Head of caudate nucleus (tissue), 42 donors: ENCODE measurements at regions not wholly inside any gene's neighbourhood (a gene's known extent, or its start where the extent isn't known, plus 50 kb on each side); places are given as distances from the start of the nearest gene placed in this dataset.
"Not testable (repeated sequence)": the region's sequence is repeated elsewhere in the genome, so short reads cannot be mapped to it uniquely, and the experiment has no call there.

Experiments
- DNase-seq, 42 donors: peaks; one replicate each; pipeline versions ENCODE4 v3.0.0 to v3.0.0-alpha.2; 2020 to 2021; ENCODE audit warnings: mixed read lengths in 7 of 42
- intact Hi-C: fragments of 100-400 bp; cut with DNase I; formaldehyde crosslinking; loops from one replicate; pipeline ENCODE4 v1.15.0; 2022

DNA sequence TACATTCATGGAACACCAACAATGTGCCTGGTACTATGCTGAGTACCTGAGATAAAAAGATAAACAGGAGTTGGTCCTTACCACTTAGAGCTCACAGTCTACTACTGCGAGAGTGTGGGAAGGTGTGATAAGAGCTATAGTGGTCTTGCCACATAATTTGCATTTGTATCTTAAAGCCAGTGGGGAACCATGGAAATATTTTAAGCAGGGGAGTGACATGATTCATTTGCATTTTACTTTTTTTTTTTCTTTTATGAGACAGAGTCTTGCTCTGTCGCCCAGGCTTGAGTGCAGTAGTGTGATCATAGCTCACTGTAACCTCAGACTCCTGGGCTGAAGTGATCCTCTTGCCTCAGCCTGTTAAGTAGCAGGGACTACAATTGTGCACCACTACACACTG lies 53.6 kb downstream of the SRGAP2 start:
- DNase-seq, intact Hi-C loops: not testable (repeated sequence)

DNA sequence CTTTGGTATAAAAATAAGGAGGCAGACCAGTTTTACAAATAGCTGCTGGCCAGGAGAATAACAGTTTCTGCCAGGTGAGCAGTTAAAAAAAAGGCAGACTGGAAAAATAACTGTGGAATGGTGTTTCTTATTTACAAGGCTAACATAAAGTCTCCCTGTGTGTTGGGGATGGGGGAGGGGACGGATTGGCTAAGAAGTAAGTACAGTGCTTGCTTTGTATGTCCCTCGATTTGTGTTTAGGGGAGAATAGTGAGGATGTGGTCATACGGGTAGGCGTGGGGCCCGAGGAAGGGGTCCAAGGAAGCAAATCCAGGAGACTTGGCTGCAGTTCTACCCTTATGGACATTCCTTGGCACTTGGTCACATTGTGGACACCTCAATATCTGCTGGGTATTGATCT lies 58.1 kb downstream of the SRGAP2 start:
- peak in 13 of 42 donors; percentile 3 to 55 (median 26) for DNase-seq
- intact Hi-C loops: not testable (repeated sequence)

DNA sequence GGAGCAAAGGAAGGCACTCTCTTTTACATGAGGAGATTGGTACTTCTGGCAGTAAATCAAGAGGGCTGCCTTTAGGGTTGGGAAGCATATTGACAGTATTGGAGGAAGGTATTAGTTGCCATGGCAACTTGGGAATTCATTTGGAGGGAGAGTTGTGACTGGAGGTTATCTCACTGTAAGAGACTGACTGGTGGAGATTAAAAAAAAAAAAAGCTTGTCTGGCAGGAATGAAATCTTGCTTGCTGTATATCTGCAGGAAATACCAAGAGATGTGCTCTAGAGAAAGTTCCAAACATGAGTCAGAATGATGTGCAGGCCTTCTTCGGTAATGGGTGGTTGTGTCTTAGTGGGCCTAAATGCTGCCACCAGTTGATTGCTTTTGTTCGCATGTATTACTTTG lies 59.1 kb downstream of the SRGAP2 start:
- intact Hi-C loops: not testable (repeated sequence)

DNA sequence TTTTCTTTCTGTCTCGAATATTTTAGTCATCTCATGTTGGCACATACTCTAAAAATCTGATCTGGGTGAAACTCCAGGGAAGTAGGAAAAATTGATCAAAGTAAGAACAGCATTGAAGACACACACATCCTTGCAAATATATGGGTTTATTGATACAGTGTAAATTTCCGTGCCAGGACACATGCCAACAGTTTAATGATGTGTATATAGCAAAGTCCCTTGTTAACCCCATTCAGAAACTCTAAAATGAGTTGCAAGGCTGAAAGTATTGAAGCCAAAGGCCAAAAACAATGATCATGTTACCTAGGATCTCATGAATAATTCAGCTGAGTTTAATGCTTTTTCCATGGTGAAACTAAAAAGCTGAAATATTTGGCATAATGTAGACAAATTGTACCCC lies 61.6 kb downstream of the SRGAP2 start:
- DNase-seq, intact Hi-C loops: not testable (repeated sequence)

More for the DNA sequence above, 59.1 kb downstream of the SRGAP2 start:
- DNase-seq: not testable (repeated sequence)

DNA sequence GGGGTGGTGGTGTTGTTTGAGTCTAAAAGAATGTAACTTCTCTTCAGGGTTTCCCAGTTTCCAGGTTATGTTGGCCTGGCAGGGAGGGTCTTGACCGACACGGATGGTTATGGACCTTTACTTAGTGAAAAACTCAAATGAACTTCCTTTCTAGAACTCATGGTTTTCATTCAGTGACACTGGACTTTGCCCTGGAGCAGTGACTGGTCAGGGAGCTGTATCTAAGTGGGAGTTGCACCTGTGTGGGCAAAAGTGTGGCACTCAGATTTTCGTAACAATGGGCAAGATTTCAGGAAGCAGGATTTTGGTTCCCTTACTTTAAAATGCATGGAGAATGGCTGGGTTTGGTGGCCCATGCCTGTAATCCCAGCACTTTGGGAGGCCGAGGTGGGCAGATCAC lies 67.8 kb downstream of the SRGAP2 start:
- intact Hi-C loops, DNase-seq: not testable (repeated sequence)

DNA sequence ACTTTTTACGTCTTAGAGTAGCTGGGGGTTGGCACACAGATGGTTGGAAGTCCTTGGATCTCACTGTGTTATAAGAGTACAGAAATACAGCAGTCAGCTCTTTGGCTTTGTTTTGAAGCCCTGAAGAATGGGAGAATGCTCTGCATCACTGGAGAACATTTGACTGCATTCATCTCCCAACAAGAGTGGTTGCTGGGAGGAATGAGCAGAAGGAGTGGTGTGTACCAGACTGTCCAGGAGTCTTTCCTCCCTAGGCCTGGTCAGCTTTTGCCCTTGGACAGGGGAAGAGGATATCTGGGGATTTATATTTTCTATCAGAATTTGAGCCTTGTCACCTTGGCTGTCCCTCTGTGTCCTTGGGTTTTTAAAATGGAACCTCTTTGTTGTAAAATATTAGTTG lies 69.8 kb downstream of the SRGAP2 start:
- DNase-seq, intact Hi-C loops: not testable (repeated sequence)

DNA sequence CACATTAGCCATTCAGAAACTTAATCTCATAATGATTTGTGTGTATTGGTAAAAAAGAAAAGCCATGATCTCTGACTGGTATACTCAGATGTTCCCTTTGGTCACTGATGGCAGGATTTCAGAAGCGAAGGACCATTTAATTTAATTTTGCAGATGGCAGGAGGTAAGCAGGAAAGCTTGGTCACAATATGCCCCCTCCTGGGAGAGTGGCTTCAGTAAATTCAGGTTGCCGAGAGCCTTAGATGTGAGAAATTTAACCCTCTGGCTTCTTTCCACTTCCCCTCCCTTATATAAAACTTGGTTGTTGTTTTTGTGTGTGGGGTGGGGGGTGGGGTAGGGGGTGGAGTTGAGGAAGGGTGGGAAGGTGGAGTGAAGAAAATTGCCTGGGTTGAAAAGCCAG lies 72.8 kb downstream of the SRGAP2 start:
- DNase-seq, intact Hi-C loops: not testable (repeated sequence)

DNA sequence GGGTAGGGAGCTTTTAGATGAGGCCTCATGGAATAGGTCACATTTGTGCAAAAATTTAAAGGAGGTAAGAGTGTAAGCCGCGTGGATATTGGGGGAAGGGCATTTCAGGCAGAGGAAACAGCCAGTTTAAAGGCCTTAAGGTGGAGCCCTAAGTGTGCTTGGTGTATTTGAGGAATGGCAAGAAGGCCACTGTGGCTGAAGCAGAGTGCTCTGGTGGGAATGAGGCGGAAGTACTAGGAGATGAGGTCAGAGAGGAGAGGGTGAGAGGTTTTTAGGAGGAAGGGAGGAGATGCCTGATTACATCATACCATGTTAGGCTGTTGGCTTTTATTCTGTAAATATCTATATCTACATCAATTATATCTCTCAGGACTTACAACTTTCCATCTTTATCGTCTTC lies 75.3 kb downstream of the SRGAP2 start:
- DNase-seq, intact Hi-C loops: not testable (repeated sequence)

DNA sequence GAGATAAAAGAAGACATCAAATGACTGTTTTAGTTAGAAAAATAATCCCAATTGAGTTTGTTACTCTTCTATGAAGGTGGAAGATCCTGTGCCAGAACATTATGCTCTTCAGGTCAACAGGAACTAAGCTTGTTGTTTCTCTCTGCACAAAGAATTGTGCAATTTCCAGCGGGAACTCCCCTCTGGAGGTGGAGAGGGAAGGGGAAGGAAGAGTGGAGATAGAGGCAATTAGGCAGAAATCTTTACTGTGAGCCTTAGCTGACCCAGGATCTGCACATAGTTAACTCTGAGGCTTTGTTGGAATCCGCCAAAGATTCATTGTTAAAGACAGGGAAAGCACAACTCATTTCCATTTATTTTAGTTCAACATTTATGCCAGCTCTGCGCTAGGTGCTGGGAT lies 77.3 kb downstream of the SRGAP2 start:
- intact Hi-C loops: not testable (repeated sequence)

DNA sequence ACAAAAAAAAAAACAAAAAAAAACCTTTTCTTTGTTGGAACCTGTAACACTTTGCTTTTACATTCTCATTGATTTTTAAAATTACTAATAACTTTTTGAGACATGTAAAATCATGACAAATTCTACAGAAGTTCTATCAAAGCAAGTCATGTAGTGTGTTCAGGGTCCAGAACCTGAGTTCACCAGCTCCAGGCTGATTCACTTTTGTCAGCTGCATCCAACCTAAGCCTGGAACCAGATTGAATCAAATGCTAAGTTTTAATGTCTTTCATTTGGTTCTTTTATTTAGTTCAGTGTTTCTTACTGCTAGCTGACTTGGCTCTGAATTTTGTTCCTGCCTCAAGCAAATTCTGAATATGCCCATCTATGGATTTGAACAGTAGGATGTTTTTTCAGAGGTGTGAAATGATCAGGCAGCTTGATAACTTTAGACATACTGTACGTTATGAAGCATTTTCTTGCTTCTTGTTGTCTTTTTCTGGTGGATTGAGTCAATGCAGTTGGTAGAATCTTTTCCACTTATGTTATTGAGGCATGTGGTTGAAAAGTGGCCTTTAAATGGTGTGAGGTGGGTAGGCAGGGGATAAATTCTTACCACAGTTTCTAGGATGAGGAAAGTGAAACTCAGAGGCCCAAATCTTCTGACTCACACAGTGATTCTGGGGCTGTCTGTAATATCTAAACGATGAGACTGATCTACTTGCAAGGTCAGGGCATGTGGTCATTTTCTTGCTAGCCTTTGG lies 78.7 kb downstream of the SRGAP2 start:
- intact Hi-C loops, DNase-seq: not testable (repeated sequence)

More for the DNA sequence above, 77.3 kb downstream of the SRGAP2 start:
- DNase-seq: not testable (repeated sequence)

DNA sequence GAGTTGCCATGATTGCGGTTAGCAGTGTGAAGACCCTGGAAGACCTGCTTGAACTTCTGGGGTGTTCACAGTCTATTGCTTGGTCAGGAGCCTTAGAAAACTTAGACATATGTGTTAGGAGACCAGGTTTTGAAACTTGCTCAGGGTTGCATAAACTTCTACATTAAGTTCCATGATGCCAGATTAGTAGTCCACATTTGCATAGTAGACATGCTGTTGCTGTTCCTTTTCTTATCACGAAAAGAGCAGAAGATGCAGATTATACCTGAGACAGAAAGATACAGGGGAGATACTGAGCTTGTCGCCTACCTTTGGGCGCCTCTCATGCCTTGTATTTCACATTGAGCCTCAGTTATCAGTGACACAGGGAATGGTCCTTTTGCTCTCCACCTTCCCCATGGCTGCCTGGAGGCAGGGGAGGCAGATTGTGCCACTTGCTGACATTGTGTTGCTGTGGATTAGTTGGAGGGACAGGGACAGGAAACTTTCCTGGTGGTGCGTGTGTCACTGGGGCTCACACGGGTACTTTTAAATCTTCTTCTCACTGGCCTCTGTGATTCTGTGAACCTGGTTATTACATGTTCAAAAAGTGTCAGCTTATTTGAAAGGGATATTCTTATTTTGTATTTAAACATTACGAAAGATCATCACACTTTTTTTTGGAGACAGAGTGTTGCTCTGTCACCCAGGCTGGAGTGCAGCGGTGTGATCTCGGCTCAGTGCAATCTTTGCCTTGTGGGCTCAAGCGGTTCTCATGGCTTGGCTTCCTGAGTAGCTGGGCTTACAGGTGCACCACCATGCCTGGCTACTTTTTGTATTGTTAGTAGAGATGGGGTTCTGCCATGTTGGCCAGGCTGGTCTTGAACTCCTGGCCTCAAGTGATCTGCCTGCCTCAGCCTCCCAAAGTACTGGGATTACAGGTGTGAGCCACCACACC lies 82.0 kb downstream of the SRGAP2 start:
- intact Hi-C loops, DNase-seq: not testable (repeated sequence)

DNA sequence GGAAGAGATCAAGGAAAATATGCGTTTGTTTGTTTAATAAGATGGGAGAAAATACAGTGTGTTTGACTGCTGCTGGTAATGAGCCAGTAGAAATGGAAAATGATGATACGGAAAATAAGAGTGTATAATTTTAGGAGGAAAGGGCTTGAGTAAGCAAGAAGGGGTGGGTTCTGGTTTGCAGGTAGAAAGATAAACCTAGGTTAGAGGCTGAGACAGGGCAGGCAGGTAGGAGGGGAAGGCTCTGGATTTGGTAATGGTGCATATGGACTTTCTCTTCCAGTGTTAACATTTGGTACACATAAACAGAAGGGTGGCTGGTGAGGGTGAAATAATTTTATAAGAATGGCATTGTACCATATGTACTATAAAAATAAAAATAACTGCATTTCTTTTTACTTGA lies 84.4 kb downstream of the SRGAP2 start:
- intact Hi-C loops, DNase-seq: not testable (repeated sequence)

DNA sequence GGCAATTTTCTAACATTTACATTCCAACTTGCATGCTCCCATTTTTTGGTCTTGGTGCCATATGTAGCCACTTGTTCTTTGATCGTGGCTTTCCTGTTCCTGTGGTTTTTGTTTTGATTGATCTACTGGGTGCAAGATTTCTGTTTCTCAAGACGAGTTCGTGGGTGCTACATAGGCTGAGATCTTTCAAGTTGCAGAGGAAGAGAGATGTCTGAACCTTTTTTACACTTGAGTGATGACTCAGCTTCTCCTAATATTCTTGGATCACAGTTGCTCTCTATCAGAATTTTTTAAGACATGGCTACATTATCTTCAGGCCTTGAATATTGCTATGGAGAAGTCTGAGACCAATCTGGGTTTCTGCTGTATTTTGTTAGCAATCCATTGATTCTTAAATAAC lies 85.1 kb downstream of the SRGAP2 start:
- DNase-seq, intact Hi-C loops: not testable (repeated sequence)

DNA sequence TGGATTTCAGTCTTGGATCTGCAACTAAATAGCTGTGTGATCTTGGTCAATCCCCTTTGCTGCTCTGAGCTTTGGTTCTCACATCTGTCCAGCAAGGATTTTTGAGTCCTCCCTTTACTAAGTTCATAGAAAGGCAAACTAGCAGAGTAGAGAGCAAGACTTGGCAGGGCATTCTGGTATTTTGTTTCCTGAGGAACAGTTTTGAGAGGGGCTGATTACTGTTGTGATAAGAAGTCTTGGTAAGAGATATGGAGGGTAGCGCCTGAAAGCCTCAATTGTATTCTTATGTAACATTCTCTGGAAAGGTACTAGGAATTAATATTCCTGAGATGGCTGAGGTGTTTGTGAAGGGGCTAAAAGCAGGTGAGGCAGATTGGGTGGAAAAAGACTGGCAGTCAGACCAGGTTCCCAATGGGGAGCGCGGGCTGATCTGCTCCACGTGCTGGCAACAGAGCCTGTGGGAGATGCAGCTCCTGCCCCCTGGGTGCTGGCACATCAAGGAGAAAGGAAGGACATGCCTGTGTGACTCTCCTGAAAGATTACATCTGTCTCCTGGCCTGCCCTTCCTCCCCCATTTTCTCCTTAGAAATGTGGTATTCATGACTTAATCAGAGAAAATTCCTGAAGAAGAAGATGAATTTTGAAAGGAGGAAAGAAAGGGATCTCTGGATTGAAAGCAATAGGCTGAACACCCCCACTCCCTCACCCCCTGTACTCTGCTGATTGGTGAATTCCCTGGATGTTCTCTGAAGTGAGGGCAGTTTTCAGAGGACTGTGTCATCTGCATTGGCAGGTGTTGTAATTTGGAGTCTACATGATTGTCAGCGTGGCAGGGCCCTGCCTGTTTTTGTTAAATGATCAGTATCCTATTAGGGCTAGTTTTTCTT lies 94.0 kb downstream of the SRGAP2 start:
- intact Hi-C loops: not testable (repeated sequence)
- peak in 3 of 42 donors; percentile 7 to 37 (median 9) for DNase-seq

DNA sequence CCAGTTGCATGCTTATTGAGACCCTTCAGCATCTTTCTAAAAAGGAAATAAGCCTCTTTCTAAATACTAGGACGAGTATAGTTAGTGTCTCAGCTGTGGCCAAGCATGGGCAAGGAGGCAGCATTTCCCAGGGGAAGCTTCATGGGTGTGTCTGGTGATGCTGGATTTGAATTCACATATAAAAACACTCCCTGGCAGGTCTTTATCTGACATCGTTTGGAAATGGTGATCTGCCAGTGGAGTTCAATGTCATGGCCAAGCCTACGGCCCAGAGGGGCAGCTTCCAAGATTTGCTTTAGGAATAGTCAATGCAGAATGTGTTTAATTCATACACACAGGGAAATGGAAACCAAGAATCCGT lies 94.7 kb downstream of the SRGAP2 start:
- DNase-seq, intact Hi-C loops: not testable (repeated sequence)

DNA sequence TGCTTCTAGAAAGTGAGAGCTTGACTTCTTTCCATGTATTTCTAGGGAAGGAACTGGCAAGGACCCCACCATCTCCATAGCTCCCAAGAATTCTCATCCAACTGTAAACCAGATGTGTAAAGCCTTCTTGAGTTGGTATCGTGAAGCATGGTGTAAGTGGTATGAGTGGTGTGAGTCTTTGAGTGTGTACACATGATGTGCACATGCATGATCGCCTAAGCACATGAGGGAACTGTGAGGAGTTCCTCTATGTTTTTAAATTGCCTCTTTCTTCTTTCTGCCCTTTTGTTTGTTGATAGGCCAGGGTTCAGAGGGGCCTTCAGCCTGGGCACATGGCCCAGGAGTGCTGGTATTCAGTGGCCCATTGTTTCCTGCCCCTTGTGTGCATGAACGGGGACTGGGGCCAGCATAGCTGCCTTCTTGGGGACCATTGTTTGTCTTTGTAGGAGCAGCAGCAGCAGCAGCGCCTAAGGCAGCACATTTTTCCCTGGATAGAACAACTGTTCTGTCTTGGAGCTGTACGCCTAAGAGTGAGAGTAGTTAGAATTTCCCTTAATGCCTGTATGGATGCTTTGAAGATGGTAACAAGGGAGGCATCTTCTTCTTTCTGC lies 95.9 kb downstream of the SRGAP2 start:
- intact Hi-C loops: not testable (repeated sequence)
- DNase-seq: peak in 32 of 42 donors; percentile 3 to 65 (median 34)

DNA sequence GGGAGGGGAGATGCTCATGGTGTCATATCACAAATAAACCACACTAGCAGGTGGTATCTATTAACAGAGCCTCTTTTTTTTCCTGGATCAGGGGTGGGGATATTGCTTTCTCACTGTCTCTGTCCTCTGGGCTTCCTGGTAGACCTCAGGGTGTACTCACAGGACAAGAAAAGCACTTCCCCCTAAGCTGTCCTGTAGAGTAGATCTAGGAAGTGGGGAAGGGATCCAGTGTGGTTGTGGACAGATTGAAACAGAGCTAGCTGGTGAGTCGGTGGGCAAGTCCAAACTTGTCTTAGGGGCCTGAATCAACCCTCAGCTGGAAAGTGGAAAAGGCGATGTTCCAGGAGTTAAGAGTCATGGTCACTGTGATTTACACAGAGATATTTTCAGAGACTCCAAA lies 96.6 kb downstream of the SRGAP2 start:
- DNase-seq, intact Hi-C loops: not testable (repeated sequence)

DNA sequence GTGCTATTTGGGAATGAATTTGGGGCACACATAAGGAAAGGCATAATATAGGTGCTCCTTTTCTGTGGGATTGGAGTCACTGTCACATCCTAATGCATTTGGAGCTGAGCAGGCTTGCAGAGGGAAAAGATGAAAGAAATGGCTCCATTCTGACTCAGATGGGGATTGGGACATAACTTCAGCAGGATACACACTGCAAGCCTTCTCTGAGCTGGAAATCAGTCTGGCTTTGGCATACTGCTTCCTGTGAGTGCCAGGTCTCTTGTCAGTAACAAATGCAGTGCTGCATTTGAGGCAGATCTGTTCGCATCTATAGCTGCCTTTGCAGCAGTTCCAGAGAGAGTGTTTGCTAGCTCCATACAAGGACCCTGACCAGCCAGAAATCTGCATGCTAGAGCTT lies 98.7 kb downstream of the SRGAP2 start:
- peak in 7 of 42 donors; percentile 4 to 43 (median 14) for DNase-seq
- intact Hi-C loops: not testable (repeated sequence)
